ENCODE measurements at regions not wholly inside any gene's neighbourhood (a gene's known extent, or its start where the extent isn't known, plus 50 kb on each side); places are given as distances from the start of the nearest gene placed in this dataset.

GRCh38 chr1:177809819-177810218 is 160.0 kb downstream of the SEC16B start:
- Histone ChIP-seq H3K27ac (ENCODE audit: low read length) (no peak overlapping the region), H2AFZ (ENCODE audit: low read length) (no peak overlapping the region), H3K9me2 (replicated peaks; ENCODE audit: low read length) (no peaks in the 10 kb centered on the region), H3K27me3 (ENCODE audit: low read length) (no peaks in the 10 kb centered on the region), H3K9ac (ENCODE audit: low read length) (no peak overlapping the region), H3K36me3 (ENCODE audit: low read depth, low read length) (no peaks in the 10 kb centered on the region), H3K4me2 (ENCODE audit: low read length) (no peak overlapping the region), H3F3A (ENCODE audit: low read length, unreplicated experiment) (no peaks in the 10 kb centered on the region), H4K20me1 (ENCODE audit: low read length) (no peaks in the 10 kb centered on the region), H3K4me3 (ENCODE audit: low read length) (no peak overlapping the region), H3K4me1 (ENCODE audit: insufficient read depth, low read length) (no peaks in the 10 kb centered on the region), H3K9me3 (ENCODE audit: low read length) (no peaks in the 10 kb centered on the region), H3K79me2 (ENCODE audit: low read length) (no peaks in the 10 kb centered on the region)
- CTCF ChIA-PET, result no interaction called here
- ATAC-seq (no peak), DNase-seq (no peak)
- intact Hi-C loops (cut with micrococcal nuclease), result no loop called here
- TF ChIP-seq CTCF (conservative IDR thresholded peaks at IDR 0.05; ENCODE audit: low read depth, low read length) (no peak), EZH2phosphoT487 (IDR thresholded peaks at IDR 0.05; ENCODE audit: borderline replicate concordance, low read length) (no peak), EZH2 (IDR thresholded peaks at IDR 0.05; ENCODE audit: low read length, unreplicated experiment) (no peak)
- BruUV-seq (replicated peaks), result no TSS peak
- POLR2A ChIA-PET (ENCODE audit: unreplicated experiment), result no interaction called here

GRCh38 chr1:177802304-177802703 is 167.6 kb downstream of the SEC16B start:
- CTCF ChIA-PET, result no interaction called here
- no peak for TF ChIP-seq CTCF (conservative IDR thresholded peaks at IDR 0.05; ENCODE audit: low read depth, low read length)
- TF ChIP-seq EZH2 (IDR thresholded peaks at IDR 0.05; ENCODE audit: low read length, unreplicated experiment), result no peak
- TF ChIP-seq EZH2phosphoT487 (IDR thresholded peaks at IDR 0.05; ENCODE audit: borderline replicate concordance, low read length), result no peak
- no TSS peak for BruUV-seq (replicated peaks)

GRCh38 chr1:177801790-177802189 is 168.1 kb downstream of the SEC16B start:
- Histone ChIP-seq H2AFZ (ENCODE audit: low read length) (no peak overlapping the region), H3K9me3 (ENCODE audit: low read length) (no peaks in the 10 kb centered on the region), H3K4me1 (ENCODE audit: insufficient read depth, low read length) (no peaks in the 10 kb centered on the region), H3K79me2 (ENCODE audit: low read length) (no peaks in the 10 kb centered on the region), H3K27me3 (ENCODE audit: low read length) (peaks cover 12% of the 10 kb centered on the region), H3K36me3 (ENCODE audit: low read depth, low read length) (no peaks in the 10 kb centered on the region), H3K9me2 (replicated peaks; ENCODE audit: low read length) (no peaks in the 10 kb centered on the region), H4K20me1 (ENCODE audit: low read length) (no peaks in the 10 kb centered on the region), H3K9ac (ENCODE audit: low read length) (no peak overlapping the region), H3F3A (ENCODE audit: low read length, unreplicated experiment) (no peaks in the 10 kb centered on the region), H3K27ac (ENCODE audit: low read length) (no peak overlapping the region), H3K4me2 (ENCODE audit: low read length) (no peak overlapping the region), H3K4me3 (ENCODE audit: low read length) (no peak overlapping the region)
- intact Hi-C loops (cut with micrococcal nuclease), result no loop called here
- ATAC-seq (no peak), DNase-seq (no peak)
- ChIA-PET CTCF (no interaction called here), POLR2A (ENCODE audit: unreplicated experiment) (no interaction called here)
- no TSS peak for BruUV-seq (replicated peaks)
- TF ChIP-seq EZH2phosphoT487 (IDR thresholded peaks at IDR 0.05; ENCODE audit: borderline replicate concordance, low read length), result no peak
- TF ChIP-seq CTCF (conservative IDR thresholded peaks at IDR 0.05; ENCODE audit: low read depth, low read length), result no peak
- TF ChIP-seq EZH2 (IDR thresholded peaks at IDR 0.05; ENCODE audit: low read length, unreplicated experiment), result no peak

More at GRCh38 chr1:177802304-177802703, 167.6 kb downstream of the SEC16B start:
- Histone ChIP-seq H2AFZ (ENCODE audit: low read length) (no peak overlapping the region), H3K9me3 (ENCODE audit: low read length) (no peaks in the 10 kb centered on the region), H3K27me3 (ENCODE audit: low read length) (peaks cover 12% of the 10 kb centered on the region), H4K20me1 (ENCODE audit: low read length) (no peaks in the 10 kb centered on the region), H3K36me3 (ENCODE audit: low read depth, low read length) (no peaks in the 10 kb centered on the region), H3F3A (ENCODE audit: low read length, unreplicated experiment) (no peaks in the 10 kb centered on the region), H3K9me2 (replicated peaks; ENCODE audit: low read length) (no peaks in the 10 kb centered on the region), H3K9ac (ENCODE audit: low read length) (no peak overlapping the region), H3K4me3 (ENCODE audit: low read length) (no peak overlapping the region), H3K4me1 (ENCODE audit: insufficient read depth, low read length) (no peaks in the 10 kb centered on the region), H3K79me2 (ENCODE audit: low read length) (no peaks in the 10 kb centered on the region), H3K4me2 (ENCODE audit: low read length) (no peak overlapping the region), H3K27ac (ENCODE audit: low read length) (no peak overlapping the region)
- no peak for DNase-seq
- ATAC-seq, result no peak
- POLR2A ChIA-PET (ENCODE audit: unreplicated experiment), result no interaction called here
- intact Hi-C loops (cut with micrococcal nuclease), result no loop called here

Data from PC-3 (cell line).